LNCaP clone FGC (cell line): ENCODE measurements at regions not wholly inside any gene's neighbourhood (a gene's known extent, or its start where the extent isn't known, plus 50 kb on each side); places are given as distances from the start of the nearest gene placed in this dataset.

Source experiments
- DNase-seq: peaks from one replicate; pipeline ENCODE4 v3.0.0-alpha.2; 2011; ENCODE audit warnings: low read depth
- H3K4me3 ChIP-seq: 2 replicates; pipeline ENCODE4 v1.5.1; 2011; ENCODE audit warnings: mild to moderate bottlenecking, low read depth, low read length, control low read depth
- TF ChIP-seq, protein P1 (sequence below): IDR thresholded peaks from 2 replicates; pipeline ENCODE4 v1.5.1; 2012; ENCODE audit warnings: mild to moderate bottlenecking; ENCODE audit not compliant: control insufficient read depth, insufficient read depth; ENCODE audit errors: extremely low read depth

DNA sequence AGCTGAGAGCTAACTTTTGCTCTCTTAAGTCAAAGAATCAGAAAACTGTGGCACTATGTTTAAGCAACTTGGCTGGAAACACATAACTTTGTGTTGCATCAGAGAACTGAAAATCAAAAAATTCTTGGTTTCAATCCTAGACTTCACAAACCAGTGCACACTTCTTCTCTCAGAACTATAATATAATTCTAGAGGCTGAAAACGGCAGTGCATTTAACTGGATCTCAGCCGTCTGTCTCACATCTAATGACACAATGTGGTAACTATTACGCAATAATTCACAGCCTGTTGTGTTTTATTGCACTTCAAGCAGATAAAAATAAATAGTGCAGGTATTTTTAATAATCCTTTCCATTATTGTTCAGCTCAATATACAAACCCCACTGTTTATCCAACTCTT lies 260.6 kb upstream of the DIAPH2 start:
- TF ChIP-seq, protein P1, sequence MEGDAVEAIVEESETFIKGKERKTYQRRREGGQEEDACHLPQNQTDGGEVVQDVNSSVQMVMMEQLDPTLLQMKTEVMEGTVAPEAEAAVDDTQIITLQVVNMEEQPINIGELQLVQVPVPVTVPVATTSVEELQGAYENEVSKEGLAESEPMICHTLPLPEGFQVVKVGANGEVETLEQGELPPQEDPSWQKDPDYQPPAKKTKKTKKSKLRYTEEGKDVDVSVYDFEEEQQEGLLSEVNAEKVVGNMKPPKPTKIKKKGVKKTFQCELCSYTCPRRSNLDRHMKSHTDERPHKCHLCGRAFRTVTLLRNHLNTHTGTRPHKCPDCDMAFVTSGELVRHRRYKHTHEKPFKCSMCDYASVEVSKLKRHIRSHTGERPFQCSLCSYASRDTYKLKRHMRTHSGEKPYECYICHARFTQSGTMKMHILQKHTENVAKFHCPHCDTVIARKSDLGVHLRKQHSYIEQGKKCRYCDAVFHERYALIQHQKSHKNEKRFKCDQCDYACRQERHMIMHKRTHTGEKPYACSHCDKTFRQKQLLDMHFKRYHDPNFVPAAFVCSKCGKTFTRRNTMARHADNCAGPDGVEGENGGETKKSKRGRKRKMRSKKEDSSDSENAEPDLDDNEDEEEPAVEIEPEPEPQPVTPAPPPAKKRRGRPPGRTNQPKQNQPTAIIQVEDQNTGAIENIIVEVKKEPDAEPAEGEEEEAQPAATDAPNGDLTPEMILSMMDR: no peak
- DNase-seq: no peak
- no peak overlapping the region for H3K4me3 ChIP-seq

DNA sequence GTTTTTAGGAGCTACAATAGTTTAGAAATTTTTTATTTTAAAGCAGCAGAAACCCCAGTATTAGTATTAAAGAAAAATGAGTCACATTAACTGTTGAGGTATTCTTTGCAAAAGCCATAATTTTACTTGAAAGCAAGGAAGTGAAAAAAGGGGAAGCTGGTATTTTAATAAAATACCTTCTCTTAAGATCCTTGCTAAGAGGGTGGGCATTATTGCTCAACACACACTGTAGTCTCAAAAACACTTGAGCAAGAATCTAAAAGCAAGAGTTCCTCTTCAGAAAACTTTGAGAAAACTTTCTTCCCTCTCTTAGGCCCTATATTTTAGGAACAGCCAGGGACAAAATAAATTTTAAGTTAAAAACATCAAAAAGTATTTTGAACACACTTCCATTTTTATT lies 259.4 kb upstream of the DIAPH2 start:
- H3K4me3 ChIP-seq: no peak overlapping the region
- TF ChIP-seq, protein P1: no peak
- no peak for DNase-seq

DNA sequence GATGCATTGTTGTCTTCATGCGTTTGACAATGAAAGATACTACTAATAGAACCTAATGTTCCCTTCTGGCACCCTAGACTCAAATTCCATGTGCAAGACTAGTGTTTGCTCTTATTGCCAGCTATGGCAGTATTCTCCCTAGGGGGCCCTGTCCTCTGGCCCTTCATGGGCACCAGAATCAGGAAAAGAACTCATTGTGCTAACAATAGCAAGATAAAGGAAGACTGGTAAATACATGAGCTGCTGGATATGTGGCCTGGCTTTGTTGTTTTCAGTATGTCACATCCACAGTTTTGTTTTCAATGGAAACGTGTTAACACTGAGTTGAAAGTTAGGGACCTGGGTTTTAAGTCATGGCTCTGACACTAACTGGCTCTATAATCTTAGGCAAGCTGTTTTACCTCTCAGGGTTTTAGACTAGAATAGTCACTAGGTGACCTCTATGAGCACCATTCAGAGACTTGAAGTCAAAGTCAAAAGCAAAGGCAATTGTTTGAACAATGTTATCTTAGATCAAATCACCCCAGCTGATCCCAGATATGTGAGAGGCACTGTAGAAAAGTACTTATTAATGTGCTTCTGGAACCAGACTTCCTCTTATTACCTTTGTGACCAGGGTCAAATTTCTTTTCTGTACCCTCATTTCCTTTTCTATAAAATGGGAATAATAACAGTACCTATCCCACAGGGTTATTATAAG lies 253.7 kb upstream of the DIAPH2 start:
- TF ChIP-seq, protein P1: no peak
- no peak for DNase-seq
- H3K4me3 ChIP-seq: no peak overlapping the region

DNA sequence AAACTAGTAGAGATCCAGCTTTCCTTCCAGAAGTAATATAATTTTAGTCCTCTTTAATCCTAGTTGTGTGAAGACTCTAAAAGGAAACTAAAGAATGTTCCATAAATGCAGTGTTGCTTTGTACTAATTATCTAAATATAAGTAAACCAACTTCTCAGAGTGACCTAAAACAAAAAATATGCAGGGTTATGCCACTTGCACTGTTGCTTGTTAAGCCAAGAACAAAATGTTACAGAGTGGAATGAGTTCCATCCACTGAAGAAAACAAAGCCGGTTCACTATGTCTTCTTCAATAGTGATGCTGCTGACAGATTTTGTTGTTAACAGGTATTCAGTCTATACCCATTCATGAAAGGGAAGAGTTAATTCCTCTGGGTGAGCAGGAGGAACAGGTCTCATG lies 252.0 kb upstream of the DIAPH2 start:
- no peak overlapping the region for H3K4me3 ChIP-seq
- no peak for DNase-seq
- TF ChIP-seq, protein P1: no peak

DNA sequence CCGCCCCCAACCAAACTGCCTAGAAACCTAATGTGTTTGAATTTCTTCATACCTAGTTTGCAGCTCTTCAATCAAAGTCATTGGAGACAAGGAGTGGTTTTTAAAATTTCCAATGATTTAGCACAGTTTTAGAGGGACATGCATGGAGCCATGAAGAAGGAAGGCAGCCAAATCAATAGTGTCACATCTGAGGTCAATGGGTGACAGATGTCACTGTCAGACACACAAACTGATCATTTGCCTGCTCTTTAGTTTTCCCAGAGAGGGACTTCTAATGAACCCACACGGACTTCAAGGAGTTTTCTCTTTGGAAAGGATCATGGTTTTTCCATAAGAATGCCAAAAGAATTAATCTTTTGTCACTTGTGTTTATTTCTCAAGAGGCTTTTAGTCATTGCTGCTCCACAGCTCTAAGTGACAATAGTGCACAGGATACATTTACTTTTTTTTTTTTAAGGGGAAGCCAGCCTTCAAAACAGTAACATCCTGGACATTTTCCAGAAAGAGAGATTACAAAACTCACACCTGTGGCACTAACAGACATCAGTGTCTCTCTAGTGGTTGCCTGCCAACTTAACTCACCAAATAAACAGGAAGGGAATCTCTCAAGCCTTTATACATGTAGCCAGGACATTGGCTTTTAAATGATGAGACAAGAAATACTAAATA lies 251.1 kb upstream of the DIAPH2 start:
- no peak for DNase-seq
- H3K4me3 ChIP-seq: no peak overlapping the region
- TF ChIP-seq, protein P1: no peak

DNA sequence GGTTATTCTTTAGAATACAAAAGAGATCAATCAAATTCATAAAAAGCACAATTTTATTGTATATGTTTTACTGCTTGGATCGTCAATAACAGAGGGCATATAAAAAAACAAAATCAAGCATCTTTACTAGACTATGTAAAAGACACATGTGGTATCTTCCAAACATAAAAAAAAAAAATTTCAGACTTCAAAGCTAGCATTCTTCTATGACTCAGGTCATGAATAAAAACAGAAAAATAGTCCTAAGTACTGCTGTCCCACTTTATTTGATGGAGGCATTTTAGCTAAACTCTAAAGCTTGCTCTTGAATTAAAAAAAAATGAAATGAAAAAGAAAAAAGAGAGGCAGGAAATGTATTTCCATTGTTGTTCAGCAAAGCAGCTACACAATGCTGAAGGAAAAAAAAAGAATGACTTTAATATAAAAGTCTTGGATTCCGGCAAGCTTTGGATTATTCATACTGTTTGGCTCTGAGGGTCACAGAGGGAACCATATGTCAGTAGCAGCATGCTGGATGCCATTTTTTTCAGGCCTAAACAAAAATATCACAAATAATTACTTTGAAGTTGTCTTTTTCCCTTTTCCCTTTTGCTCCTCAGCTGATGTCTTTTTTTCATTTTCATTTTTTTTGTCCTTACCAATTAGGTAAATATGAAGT lies 249.1 kb upstream of the DIAPH2 start:
- no peak overlapping the region for H3K4me3 ChIP-seq
- TF ChIP-seq, protein P1: no peak
- DNase-seq: no peak
